ENCODE measurements at regions not wholly inside any gene's neighbourhood (a gene's known extent, or its start where the extent isn't known, plus 50 kb on each side); places are given as distances from the start of the nearest gene placed in this dataset.
A peak's percentile ranks its signal among the peaks of the same experiment; 100 is the strongest.

GRCh38 chr9:86809759-86810367, 137.4 kb downstream of the GAS1 start:
- Histone ChIP-seq H3K9me3 (ENCODE audit: low read depth) (no peaks in the 10 kb centered on the region), H3K4me2 (no peak overlapping the region), H3K79me2 (no peaks in the 10 kb centered on the region), H3K4me1 (ENCODE audit: insufficient read depth) (peaks cover 9% of the 10 kb centered on the region), H4K20me1 (ENCODE audit: insufficient read depth, poor library complexity, severe bottlenecking) (no peaks in the 10 kb centered on the region), H3K4me3 (no peak overlapping the region), H3K36me3 (replicated peaks; ENCODE audit: insufficient read depth, low read depth) (no peaks in the 10 kb centered on the region), H3K27me3 (no peaks in the 10 kb centered on the region), H3K9me2 (replicated peaks; ENCODE audit: insufficient read depth) (no peaks in the 10 kb centered on the region), H2AFZ (no peak overlapping the region), H3K27ac (no peak overlapping the region)
- no peak for DNase-seq (ENCODE audit: low spot score)
- WGBS (ENCODE audit: low lambda C conversion rate, missing lambda C conversion rate): 87% methylated on average over 9 of the region's 9 CpGs
- TF ChIP-seq, protein P1, sequence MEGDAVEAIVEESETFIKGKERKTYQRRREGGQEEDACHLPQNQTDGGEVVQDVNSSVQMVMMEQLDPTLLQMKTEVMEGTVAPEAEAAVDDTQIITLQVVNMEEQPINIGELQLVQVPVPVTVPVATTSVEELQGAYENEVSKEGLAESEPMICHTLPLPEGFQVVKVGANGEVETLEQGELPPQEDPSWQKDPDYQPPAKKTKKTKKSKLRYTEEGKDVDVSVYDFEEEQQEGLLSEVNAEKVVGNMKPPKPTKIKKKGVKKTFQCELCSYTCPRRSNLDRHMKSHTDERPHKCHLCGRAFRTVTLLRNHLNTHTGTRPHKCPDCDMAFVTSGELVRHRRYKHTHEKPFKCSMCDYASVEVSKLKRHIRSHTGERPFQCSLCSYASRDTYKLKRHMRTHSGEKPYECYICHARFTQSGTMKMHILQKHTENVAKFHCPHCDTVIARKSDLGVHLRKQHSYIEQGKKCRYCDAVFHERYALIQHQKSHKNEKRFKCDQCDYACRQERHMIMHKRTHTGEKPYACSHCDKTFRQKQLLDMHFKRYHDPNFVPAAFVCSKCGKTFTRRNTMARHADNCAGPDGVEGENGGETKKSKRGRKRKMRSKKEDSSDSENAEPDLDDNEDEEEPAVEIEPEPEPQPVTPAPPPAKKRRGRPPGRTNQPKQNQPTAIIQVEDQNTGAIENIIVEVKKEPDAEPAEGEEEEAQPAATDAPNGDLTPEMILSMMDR (IDR thresholded peaks at IDR 0.05; ENCODE audit: poor library complexity): no peak
- no peak for TF ChIP-seq EZH2phosphoT487 (IDR thresholded peaks at IDR 0.05; ENCODE audit: low read depth, severe bottlenecking, unreplicated experiment)
- TF ChIP-seq EZH2 (IDR thresholded peaks at IDR 0.05; ENCODE audit: borderline replicate concordance): no peak

- no peak overlapping the region for H3K27ac ChIP-seq
- H3K27me3 ChIP-seq: no peaks in the 10 kb centered on the region
- H2AFZ ChIP-seq: no peak overlapping the region
- no peak for DNase-seq (ENCODE audit: low spot score)
- H3K36me3 ChIP-seq (replicated peaks; ENCODE audit: insufficient read depth, low read depth): no peaks in the 10 kb centered on the region
- H4K20me1 ChIP-seq (ENCODE audit: insufficient read depth, poor library complexity, severe bottlenecking): no peaks in the 10 kb centered on the region
- H3K9me3 ChIP-seq (ENCODE audit: low read depth): no peaks in the 10 kb centered on the region
- no peak overlapping the region for H3K4me2 ChIP-seq
- H3K4me3 ChIP-seq: no peak overlapping the region
- peaks cover 9% of the 10 kb centered on the region for H3K4me1 ChIP-seq (ENCODE audit: insufficient read depth)
- H3K9me2 ChIP-seq (replicated peaks; ENCODE audit: insufficient read depth): no peaks in the 10 kb centered on the region
- TF ChIP-seq, protein P1 (IDR thresholded peaks at IDR 0.05; ENCODE audit: poor library complexity): no peak
- TF ChIP-seq EZH2phosphoT487 (IDR thresholded peaks at IDR 0.05; ENCODE audit: low read depth, severe bottlenecking, unreplicated experiment) (no peak), EZH2 (IDR thresholded peaks at IDR 0.05; ENCODE audit: borderline replicate concordance) (no peak)
- WGBS (ENCODE audit: low lambda C conversion rate, missing lambda C conversion rate): 88% methylated on average over 6 of the region's 6 CpGs
- H3K79me2 ChIP-seq: no peaks in the 10 kb centered on the region
Measured at GRCh38 chr9:86809151-86809550, 138.2 kb downstream of the GAS1 start.

GRCh38 chr9:86807367-86807976, 139.8 kb downstream of the GAS1 start:
- TF ChIP-seq EZH2phosphoT487 (IDR thresholded peaks at IDR 0.05; ENCODE audit: low read depth, severe bottlenecking, unreplicated experiment) (no peak), EZH2 (IDR thresholded peaks at IDR 0.05; ENCODE audit: borderline replicate concordance) (no peak)
- TF ChIP-seq, protein P1 (IDR thresholded peaks at IDR 0.05; ENCODE audit: poor library complexity): no peak

More at GRCh38 chr9:86807367-86807976, 139.8 kb downstream of the GAS1 start:
- peak overlapping the region; percentile 77 for H3K27ac ChIP-seq
- no peaks in the 10 kb centered on the region for H3K9me3 ChIP-seq (ENCODE audit: low read depth)
- H3K4me3 ChIP-seq: no peak overlapping the region
- peak overlapping the region; percentile 50 for H3K4me2 ChIP-seq
- DNase-seq (ENCODE audit: low spot score): peak; percentile 66
- H3K36me3 ChIP-seq (replicated peaks; ENCODE audit: insufficient read depth, low read depth): no peaks in the 10 kb centered on the region
- H3K27me3 ChIP-seq: no peaks in the 10 kb centered on the region
- H2AFZ ChIP-seq: no peak overlapping the region
- H3K9me2 ChIP-seq (replicated peaks; ENCODE audit: insufficient read depth): no peaks in the 10 kb centered on the region
- peaks cover 9% of the 10 kb centered on the region for H3K4me1 ChIP-seq (ENCODE audit: insufficient read depth)
- WGBS (ENCODE audit: low lambda C conversion rate, missing lambda C conversion rate): 34% methylated on average over 16 of the region's 16 CpGs
- H3K79me2 ChIP-seq: no peaks in the 10 kb centered on the region
- no peaks in the 10 kb centered on the region for H4K20me1 ChIP-seq (ENCODE audit: insufficient read depth, poor library complexity, severe bottlenecking)

Measured in hepatocyte (in vitro differentiated cells).